GM23338 (cell line): ENCODE measurements at regions not wholly inside any gene's neighbourhood (a gene's known extent, or its start where the extent isn't known, plus 50 kb on each side); places are given as distances from the start of the nearest gene placed in this dataset.

Experiments
- EZH2 ChIP-seq: fragments of 200-600 bp; sonication (generic); IDR thresholded peaks from one replicate; pipeline ENCODE4 v1.8.0; 2017; ENCODE audit warnings: antibody characterized with exemption, mild to moderate bottlenecking, low read depth; ENCODE audit not compliant: unreplicated experiment
- EZH2phosphoT487 ChIP-seq: fragments of 200-600 bp; sonication (generic); IDR thresholded peaks from one replicate; pipeline ENCODE4 v1.8.1; 2018; ENCODE audit warnings: antibody characterized with exemption; ENCODE audit not compliant: unreplicated experiment
- JUNB ChIP-seq: IDR thresholded peaks from one replicate; pipeline ENCODE4 v1.6.1; 2016; ENCODE audit warnings: antibody characterized with exemption; ENCODE audit not compliant: unreplicated experiment
- NANOG ChIP-seq: IDR thresholded peaks from 2 replicates; pipeline ENCODE4 v1.6.1; 2016; ENCODE audit warnings: antibody characterized with exemption, borderline replicate concordance
- POLR2AphosphoS5 ChIP-seq: IDR thresholded peaks from 2 replicates; pipeline ENCODE4 v1.6.1; 2016; ENCODE audit warnings: antibody characterized with exemption, low read depth
- ZNF114 ChIP-seq: fragments of 250-450 bp; sonication (Bioruptor Pico); IDR thresholded peaks from 2 replicates; pipeline ENCODE4 v1.5.0; 2020; ENCODE audit warnings: mild to moderate bottlenecking, moderate library complexity
- ZNF331 ChIP-seq: fragments of 250-450 bp; sonication (Bioruptor Pico); IDR thresholded peaks from 2 replicates; pipeline ENCODE4 v1.5.0; 2020; ENCODE audit warnings: low read depth, mild to moderate bottlenecking, moderate library complexity
- TF ChIP-seq, protein P1 (sequence below): fragments of 250-450 bp; sonication (Bioruptor Pico); IDR thresholded peaks from 2 replicates; pipeline ENCODE4 v1.5.0; 2020; ENCODE audit warnings: mild to moderate bottlenecking, moderate library complexity
- TF ChIP-seq, protein P2 (sequence below): IDR thresholded peaks from 2 replicates; pipeline ENCODE4 v1.6.1; 2016; ENCODE audit warnings: antibody characterized with exemption
- TF ChIP-seq, protein P3 (sequence below), 2 experiments: fragments of 200-600 bp in 1 of 2; sonication (generic) in 1 of 2; conservative IDR thresholded peaks; 2 replicates each; pipeline versions ENCODE4 v1.5.1 to v1.6.1; 2016 to 2017; ENCODE audit warnings: antibody characterized with exemption in 2 of 2, low read depth in 2 of 2, mild to moderate bottlenecking in 2 of 2, moderate library complexity in 1 of 2

- TF ChIP-seq, protein P1, sequence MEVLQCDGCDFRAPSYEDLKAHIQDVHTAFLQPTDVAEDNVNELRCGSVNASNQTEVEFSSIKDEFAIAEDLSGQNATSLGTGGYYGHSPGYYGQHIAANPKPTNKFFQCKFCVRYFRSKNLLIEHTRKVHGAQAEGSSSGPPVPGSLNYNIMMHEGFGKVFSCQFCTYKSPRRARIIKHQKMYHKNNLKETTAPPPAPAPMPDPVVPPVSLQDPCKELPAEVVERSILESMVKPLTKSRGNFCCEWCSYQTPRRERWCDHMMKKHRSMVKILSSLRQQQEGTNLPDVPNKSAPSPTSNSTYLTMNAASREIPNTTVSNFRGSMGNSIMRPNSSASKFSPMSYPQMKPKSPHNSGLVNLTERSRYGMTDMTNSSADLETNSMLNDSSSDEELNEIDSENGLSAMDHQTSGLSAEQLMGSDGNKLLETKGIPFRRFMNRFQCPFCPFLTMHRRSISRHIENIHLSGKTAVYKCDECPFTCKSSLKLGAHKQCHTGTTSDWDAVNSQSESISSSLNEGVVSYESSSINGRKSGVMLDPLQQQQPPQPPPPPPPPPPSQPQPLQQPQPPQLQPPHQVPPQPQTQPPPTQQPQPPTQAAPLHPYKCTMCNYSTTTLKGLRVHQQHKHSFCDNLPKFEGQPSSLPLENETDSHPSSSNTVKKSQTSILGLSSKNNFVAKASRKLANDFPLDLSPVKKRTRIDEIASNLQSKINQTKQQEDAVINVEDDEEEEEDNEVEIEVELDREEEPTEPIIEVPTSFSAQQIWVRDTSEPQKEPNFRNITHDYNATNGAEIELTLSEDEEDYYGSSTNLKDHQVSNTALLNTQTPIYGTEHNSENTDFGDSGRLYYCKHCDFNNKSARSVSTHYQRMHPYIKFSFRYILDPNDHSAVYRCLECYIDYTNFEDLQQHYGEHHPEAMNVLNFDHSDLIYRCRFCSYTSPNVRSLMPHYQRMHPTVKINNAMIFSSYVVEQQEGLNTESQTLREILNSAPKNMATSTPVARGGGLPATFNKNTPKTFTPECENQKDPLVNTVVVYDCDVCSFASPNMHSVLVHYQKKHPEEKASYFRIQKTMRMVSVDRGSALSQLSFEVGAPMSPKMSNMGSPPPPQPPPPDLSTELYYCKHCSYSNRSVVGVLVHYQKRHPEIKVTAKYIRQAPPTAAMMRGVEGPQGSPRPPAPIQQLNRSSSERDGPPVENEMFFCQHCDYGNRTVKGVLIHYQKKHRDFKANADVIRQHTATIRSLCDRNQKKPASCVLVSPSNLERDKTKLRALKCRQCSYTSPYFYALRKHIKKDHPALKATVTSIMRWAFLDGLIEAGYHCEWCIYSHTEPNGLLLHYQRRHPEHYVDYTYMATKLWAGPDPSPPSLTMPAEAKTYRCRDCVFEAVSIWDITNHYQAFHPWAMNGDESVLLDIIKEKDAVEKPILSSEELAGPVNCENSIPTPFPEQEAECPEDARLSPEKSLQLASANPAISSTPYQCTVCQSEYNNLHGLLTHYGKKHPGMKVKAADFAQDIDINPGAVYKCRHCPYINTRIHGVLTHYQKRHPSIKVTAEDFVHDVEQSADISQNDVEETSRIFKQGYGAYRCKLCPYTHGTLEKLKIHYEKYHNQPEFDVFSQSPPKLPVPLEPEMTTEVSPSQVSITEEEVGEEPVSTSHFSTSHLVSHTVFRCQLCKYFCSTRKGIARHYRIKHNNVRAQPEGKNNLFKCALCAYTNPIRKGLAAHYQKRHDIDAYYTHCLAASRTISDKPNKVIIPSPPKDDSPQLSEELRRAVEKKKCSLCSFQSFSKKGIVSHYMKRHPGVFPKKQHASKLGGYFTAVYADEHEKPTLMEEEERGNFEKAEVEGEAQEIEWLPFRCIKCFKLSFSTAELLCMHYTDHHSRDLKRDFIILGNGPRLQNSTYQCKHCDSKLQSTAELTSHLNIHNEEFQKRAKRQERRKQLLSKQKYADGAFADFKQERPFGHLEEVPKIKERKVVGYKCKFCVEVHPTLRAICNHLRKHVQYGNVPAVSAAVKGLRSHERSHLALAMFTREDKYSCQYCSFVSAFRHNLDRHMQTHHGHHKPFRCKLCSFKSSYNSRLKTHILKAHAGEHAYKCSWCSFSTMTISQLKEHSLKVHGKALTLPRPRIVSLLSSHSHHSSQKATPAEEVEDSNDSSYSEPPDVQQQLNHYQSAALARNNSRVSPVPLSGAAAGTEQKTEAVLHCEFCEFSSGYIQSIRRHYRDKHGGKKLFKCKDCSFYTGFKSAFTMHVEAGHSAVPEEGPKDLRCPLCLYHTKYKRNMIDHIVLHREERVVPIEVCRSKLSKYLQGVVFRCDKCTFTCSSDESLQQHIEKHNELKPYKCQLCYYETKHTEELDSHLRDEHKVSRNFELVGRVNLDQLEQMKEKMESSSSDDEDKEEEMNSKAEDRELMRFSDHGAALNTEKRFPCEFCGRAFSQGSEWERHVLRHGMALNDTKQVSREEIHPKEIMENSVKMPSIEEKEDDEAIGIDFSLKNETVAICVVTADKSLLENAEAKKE (CRISPR knock-in tag): no peak
- TF ChIP-seq EZH2 (no peak), ZNF114 (CRISPR knock-in tag) (no peak), JUNB (no peak), EZH2phosphoT487 (no peak), ZNF331 (CRISPR knock-in tag) (no peak), NANOG (no peak), POLR2AphosphoS5 (no peak)
- TF ChIP-seq, protein P2, sequence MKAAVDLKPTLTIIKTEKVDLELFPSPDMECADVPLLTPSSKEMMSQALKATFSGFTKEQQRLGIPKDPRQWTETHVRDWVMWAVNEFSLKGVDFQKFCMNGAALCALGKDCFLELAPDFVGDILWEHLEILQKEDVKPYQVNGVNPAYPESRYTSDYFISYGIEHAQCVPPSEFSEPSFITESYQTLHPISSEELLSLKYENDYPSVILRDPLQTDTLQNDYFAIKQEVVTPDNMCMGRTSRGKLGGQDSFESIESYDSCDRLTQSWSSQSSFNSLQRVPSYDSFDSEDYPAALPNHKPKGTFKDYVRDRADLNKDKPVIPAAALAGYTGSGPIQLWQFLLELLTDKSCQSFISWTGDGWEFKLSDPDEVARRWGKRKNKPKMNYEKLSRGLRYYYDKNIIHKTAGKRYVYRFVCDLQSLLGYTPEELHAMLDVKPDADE: no peak
- TF ChIP-seq, protein P3, sequence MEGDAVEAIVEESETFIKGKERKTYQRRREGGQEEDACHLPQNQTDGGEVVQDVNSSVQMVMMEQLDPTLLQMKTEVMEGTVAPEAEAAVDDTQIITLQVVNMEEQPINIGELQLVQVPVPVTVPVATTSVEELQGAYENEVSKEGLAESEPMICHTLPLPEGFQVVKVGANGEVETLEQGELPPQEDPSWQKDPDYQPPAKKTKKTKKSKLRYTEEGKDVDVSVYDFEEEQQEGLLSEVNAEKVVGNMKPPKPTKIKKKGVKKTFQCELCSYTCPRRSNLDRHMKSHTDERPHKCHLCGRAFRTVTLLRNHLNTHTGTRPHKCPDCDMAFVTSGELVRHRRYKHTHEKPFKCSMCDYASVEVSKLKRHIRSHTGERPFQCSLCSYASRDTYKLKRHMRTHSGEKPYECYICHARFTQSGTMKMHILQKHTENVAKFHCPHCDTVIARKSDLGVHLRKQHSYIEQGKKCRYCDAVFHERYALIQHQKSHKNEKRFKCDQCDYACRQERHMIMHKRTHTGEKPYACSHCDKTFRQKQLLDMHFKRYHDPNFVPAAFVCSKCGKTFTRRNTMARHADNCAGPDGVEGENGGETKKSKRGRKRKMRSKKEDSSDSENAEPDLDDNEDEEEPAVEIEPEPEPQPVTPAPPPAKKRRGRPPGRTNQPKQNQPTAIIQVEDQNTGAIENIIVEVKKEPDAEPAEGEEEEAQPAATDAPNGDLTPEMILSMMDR (conservative IDR thresholded peaks at IDR 0.05; ENCODE audit: low read depth in 2 of 2): no peak
Measured at GRCh38 chr22:34454598-34454997, 534.3 kb upstream of the LARGE1 start (continued).
